HG02973 (cell line): ENCODE measurements at regions not wholly inside any gene's neighbourhood (a gene's known extent, or its start where the extent isn't known, plus 50 kb on each side); places are given as distances from the start of the nearest gene placed in this dataset.
"Not testable (repeated sequence)": the region's sequence is repeated elsewhere in the genome, so short reads cannot be mapped to it uniquely, and the experiment has no call there.

ENCODE experiments used
- ATAC-seq: cut with Tn5 transposase; IDR thresholded peaks from one replicate; pipeline ENCODE4 v1.9.1; 2021; ENCODE audit warnings: moderate library complexity; ENCODE audit not compliant: unreplicated experiment

- ATAC-seq = no peak
Observed at GRCh38 chr12:75766263-75767160, 255.1 kb upstream of the KRR1 start.

GRCh38 chr12:75765170-75766059, 254.0 kb upstream of the KRR1 start:
- no peak for ATAC-seq

DNA sequence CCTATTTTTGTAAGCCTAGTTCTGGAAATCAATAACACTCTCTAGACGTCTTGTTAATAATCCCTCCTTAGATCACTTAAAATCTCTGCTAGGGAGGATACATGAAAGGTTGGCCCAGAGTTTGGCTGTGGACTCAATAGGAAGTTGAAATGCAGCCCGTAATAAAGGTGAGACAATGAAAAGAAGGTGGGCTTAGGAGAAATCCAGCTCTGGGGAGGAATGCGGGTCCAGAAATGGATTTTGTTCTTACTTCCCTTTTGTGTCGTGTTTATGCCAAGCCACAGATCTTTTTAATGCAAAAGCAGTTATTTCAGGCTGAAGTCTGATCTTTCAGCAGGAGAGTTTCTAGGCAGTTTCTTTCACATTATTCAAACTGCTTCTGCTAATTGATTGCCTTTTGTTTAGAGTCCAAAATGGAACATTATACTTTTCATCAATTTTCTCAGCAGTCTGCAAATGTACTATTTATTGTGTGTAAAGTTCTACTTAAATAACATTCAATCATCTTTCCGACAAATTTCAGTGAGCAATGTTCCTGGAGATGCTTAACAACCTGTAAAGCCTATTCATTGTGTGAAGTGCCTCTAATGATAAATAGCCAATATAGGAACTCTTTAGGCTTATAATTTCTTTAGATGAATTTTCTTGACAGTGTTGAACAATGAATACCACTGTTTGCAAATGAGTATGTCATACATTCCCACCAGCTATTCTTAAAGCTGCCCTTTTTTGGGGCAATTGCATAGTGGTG, 252.9 kb upstream of the KRR1 start:
- ATAC-seq = no peak

- ATAC-seq = no peak
Observed at GRCh38 chr12:75760573-75761294, 249.3 kb upstream of the KRR1 start.

- ATAC-seq = peak; percentile 50
Observed at GRCh38 chr12:75759842-75760572, 248.6 kb upstream of the KRR1 start.

- ATAC-seq = no peak
Observed at GRCh38 chr12:75759196-75759595, 247.8 kb upstream of the KRR1 start.

DNA sequence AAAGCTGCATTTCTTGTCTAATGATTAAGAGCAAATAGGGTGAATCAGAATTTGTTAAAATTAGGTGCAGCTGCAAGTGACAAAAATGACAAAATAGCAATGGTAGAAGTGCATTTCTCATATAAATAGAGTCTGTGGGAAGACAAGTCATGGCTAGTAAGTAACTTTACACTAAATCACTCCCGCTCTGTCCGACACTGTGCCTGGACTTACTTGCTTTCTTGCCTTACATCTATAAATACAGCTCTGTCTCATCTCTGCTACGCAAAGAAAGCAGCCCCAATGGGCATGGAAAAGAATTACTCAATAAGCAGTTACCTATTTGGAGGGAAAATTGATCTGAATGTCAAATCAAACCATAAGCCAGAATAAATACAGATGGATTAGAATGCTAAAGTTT, 245.4 kb upstream of the KRR1 start:
- no peak for ATAC-seq

DNA sequence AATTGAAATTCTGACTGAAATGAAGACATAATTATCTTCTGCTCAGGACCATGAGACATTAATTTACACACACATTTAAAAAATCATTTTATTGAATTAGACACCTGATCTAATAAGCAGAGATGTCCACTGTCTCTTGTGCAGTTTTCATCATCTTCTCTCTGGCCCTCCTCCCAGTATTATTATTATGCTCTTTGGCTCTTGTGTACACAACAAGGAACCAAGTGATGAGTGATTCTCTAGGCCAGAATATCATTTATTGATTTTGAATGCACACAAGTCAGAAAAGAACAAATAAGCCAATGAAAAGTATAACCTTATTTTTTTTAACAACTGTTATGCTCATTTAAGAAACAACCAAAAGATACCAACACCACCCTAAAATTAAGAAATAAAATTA, 244.7 kb upstream of the KRR1 start:
- ATAC-seq = no peak

DNA sequence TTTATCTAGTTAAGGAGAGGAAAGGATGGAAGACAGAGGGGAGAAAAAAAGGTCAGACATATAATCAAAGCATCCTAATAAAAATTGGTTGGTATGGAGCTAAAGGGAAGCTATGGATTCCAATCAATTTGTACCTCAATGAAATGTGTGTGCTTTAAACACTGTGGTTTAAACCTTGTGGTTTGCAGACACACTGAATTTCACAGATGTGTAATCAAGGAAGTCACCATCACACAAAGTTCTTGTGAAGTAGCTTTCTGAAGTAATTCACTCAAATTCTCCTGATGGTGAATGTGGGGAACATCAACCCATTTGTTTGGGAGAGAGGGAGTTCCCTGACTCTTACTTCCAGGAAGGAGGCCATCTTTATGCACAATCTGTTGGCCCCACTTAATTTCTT, 243.3 kb upstream of the KRR1 start:
- no peak for ATAC-seq

GRCh38 chr12:75754141-75754540, 242.7 kb upstream of the KRR1 start:
- no peak for ATAC-seq

GRCh38 chr12:75751769-75752471, 240.5 kb upstream of the KRR1 start:
- ATAC-seq = no peak

DNA sequence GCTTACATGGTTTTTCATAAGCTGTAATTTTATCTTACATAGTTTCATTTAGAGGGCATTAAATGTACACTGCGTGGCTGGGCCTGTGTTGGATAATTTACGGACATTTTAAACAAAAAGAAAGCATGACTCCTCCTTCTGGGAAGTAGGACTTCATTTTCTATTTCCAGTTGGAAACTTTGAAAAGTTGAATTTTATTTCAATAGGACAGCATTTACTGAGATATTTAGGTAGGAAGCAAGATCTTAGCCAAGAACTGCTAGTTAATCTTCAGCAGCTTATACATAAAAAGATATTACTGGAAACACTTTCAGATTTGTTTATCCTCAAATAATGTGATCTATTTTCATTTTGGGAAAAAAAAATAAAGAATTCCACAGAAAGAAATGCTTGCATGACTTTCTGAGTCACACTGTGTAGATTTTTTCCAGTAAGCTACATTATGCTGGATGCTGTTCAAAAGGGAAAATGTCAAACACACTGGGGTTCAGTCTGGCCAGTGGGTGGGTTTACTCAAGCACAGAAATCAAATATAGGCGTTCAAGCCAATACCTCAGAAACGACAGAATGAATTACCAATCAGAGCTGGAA, 239.4 kb upstream of the KRR1 start:
- ATAC-seq = no peak

- not testable (repeated sequence) for ATAC-seq
Observed at GRCh38 chr12:75748990-75749389, 237.6 kb upstream of the KRR1 start.

DNA sequence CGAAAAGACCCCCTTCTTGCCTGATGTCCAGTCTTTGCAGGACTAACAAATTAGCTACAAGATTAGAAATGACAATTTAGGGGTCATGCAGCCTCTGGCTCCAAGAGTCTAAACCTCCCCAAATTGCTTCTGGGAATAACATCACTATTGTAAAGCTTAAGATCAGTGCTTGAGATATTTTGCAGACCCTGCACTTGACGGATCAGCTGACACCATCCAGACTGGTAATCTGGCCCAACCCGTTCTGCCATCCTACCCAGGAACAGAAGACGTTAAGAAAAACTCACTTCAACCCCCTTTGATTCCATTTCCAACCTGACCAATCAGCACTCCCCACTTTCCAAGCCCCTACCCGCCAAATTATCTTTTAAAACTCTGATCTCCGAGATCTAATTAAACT, 236.7 kb upstream of the KRR1 start:
- ATAC-seq = no peak

- no peak for ATAC-seq
Observed at GRCh38 chr12:75747572-75748021, 236.2 kb upstream of the KRR1 start.

DNA sequence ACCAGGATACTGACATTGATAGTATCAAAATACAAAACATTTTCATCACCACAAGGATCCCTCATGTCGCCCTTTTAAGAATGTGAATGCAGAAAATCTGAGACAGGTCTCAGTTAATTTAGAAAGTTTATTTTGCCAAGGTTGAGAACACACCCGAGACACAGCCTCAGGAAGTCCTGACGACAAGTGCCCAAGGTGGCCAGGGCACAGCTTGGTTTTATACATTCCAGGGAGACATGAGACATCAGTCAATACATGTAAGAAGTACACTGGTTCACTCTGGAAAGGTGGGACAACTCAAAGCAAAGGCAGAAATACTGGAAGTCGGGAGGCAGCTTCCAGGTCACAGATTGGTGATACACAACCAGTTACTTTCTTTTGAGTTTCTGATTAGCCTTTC, 235.2 kb upstream of the KRR1 start:
- no peak for ATAC-seq

DNA sequence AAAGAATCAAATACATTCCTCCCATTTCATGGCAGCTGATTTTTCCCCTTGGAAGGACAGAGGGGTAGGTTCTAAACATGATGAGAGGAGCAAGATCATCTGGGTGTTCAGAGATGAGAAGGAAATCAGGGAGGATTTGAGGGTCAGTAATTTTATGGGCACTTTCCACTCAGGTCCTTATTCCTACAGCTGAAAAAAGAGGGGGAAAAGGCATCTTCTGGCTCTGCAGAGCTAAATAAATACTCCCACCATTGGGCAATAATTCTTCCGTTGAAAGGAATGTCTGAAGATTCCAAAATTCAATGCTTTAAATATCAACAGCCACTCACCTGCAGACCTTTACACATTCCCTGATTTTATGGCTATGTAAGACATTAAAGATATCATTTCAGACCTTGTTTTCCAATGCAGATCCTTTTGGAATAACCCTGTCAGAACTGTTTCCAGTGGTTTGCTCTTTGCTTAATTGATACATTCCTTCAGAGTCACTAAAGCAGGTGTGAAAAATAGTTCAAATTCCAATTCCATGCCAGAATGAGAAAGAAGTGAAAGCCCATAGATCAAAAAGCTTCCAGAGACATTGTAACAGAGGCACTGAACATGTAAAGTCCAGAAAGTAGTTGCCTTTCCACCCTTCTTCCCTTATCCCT, 233.3 kb upstream of the KRR1 start:
- no peak for ATAC-seq

DNA sequence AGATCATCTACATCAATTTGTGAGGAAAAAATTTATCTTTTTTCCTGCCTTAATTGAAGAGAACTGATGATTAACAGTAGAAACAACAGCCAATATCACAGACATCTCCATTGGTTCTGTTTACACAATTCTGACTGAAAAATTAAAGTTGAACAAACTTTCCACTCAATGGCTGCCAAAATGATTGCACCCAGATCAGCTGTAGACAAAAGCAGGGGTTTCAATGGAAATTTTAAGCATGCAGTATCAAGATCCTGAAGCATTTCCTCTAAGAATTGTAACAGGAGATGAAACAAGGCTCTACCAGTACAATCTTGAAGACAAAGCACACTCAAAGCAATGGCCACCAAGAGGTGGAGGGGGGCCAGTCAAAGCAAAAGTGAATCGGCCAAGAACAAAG, 231.6 kb upstream of the KRR1 start:
- ATAC-seq = no peak
